Keratinocyte (primary cell): ENCODE measurements at regions not wholly inside any gene's neighbourhood (a gene's known extent, or its start where the extent isn't known, plus 50 kb on each side); places are given as distances from the start of the nearest gene placed in this dataset.

ENCODE experiments used
- DNase-seq: peaks from one replicate; pipeline ENCODE4 v3.0.0-alpha.2; 2011; ENCODE audit warnings: low read depth, missing footprints, low spot score
- FAIRE-seq: peaks from 2 replicates; lab custom pipeline; 2011; peaks lifted over from hg19 to GRCh38; lab: Jason Lieb, UNC
- H2AFZ ChIP-seq: 2 replicates; pipeline ENCODE4 v1.6.0; 2012; ENCODE audit warnings: low read length, control low read depth, inconsistent platforms; ENCODE audit not compliant: control insufficient read depth
- H3K27ac ChIP-seq: 2 replicates; pipeline ENCODE4 v1.5.1; 2011; ENCODE audit warnings: low read length; ENCODE audit not compliant: control insufficient read depth, insufficient read depth
- H3K27me3 ChIP-seq: 3 replicates; pipeline ENCODE4 v1.6.0; 2011; ENCODE audit warnings: low read length; ENCODE audit not compliant: control insufficient read depth, insufficient read depth; ENCODE audit errors: extremely low read depth
- H3K36me3 ChIP-seq, 2 experiments: 2 replicates in 1 of 2; 3 replicates in 1 of 2; pipeline ENCODE4 v1.5.1; 2011; ENCODE audit warnings: low read length in 2 of 2, mild to moderate bottlenecking in 1 of 2; ENCODE audit not compliant: control insufficient read depth in 2 of 2, insufficient read depth in 2 of 2; ENCODE audit errors: extremely low read depth in 1 of 2
- H3K4me1 ChIP-seq: 3 replicates; pipeline ENCODE4 v1.5.1; 2011; ENCODE audit warnings: low read length; ENCODE audit not compliant: control insufficient read depth, insufficient read depth; ENCODE audit errors: extremely low read depth
- H3K4me2 ChIP-seq: 3 replicates; pipeline ENCODE4 v1.6.0; 2011; ENCODE audit warnings: low read depth, low read length; ENCODE audit not compliant: control insufficient read depth, insufficient read depth; ENCODE audit errors: extremely low read depth
- H3K4me3 ChIP-seq, 3 experiments: fragments of 200-600 bp in 1 of 3; sonication (generic) in 1 of 3; 2 replicates in 2 of 3; 3 replicates in 1 of 3; pipeline ENCODE4 v1.5.1; 2011 to 2016; ENCODE audit warnings: low read length in 3 of 3, mild to moderate bottlenecking in 3 of 3, control low read depth in 2 of 3, inconsistent platforms in 1 of 3, low read depth in 1 of 3, mixed read lengths in 1 of 3, mixed run types in 1 of 3, moderate library complexity in 1 of 3; ENCODE audit not compliant: control insufficient read depth in 2 of 3, insufficient read depth in 2 of 3; ENCODE audit errors: extremely low read depth in 1 of 3
- H3K79me2 ChIP-seq: 2 replicates; pipeline ENCODE4 v1.6.0; 2012; ENCODE audit warnings: low read length; ENCODE audit not compliant: control insufficient read depth, insufficient read depth
- H3K9ac ChIP-seq: 3 replicates; pipeline ENCODE4 v1.6.0; 2011; ENCODE audit warnings: low read length; ENCODE audit not compliant: control insufficient read depth, insufficient read depth; ENCODE audit errors: extremely low read depth
- H3K9me1 ChIP-seq: 3 replicates; pipeline ENCODE4 v1.6.0; 2011; ENCODE audit warnings: low read length; ENCODE audit not compliant: control insufficient read depth, insufficient read depth; ENCODE audit errors: extremely low read depth
- H3K9me3 ChIP-seq: 2 replicates; pipeline ENCODE4 v1.5.1; 2012; ENCODE audit warnings: low read depth, low read length; ENCODE audit not compliant: control insufficient read depth
- H4K20me1 ChIP-seq: 3 replicates; pipeline ENCODE4 v1.6.0; 2011; ENCODE audit warnings: low read length; ENCODE audit not compliant: control insufficient read depth, insufficient read depth; ENCODE audit errors: extremely low read depth
- EZH2 ChIP-seq: IDR thresholded peaks from one replicate; pipeline ENCODE4 v1.6.1; 2012; ENCODE audit warnings: inconsistent platforms, mild to moderate bottlenecking, low read length, moderate library complexity
- dilution Hi-C: fragments of 300-500 bp; cut with MboI; formaldehyde crosslinking; loops from one replicate; pipeline ENCODE4 v1.7.0; 2020; ENCODE audit warnings: low sequenced_read_pairs; ENCODE audit not compliant: extremely low pct_ligation_motif_present
- TF ChIP-seq, protein P1 (sequence below), 3 experiments: IDR thresholded peaks in 1 of 3; conservative IDR thresholded peaks in 1 of 3; optimal IDR thresholded peaks in 1 of 3; 2 replicates in 2 of 3; 3 replicates in 1 of 3; pipeline versions ENCODE3 to v1.5.1; 2011; ENCODE audit warnings: low read length in 3 of 3, mild to moderate bottlenecking in 3 of 3, moderate library complexity in 2 of 3, control low read depth in 1 of 3, inconsistent platforms in 1 of 3; ENCODE audit not compliant: insufficient read depth in 2 of 3; ENCODE audit errors: extremely low read depth in 1 of 3

DNA sequence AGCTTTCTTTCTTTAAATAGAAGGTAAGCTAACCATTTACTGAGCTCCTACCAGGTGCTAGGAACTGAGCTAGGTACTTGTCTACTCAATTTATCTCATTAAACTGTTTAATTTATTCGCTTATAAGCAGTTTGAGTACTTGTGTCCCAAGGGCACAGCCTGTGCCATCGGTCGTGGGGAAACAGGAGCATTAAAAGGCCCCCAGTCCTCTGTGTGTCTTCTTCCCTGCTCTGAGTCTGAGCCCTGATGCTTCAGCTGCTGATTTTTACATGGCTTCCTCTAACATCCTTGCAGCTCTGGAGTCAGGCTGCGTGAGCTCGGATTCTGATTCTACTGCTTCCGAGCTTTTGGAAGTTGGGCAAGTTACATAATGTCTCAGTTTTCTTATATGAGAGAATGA, 239.5 kb downstream of the EDEM1 start:
- H3K4me1 ChIP-seq: no peaks in the 10 kb centered on the region
- H3K4me3 ChIP-seq: no peak overlapping the region
- no peaks in the 10 kb centered on the region for H3K9me3 ChIP-seq
- no peaks in the 10 kb centered on the region for H3K36me3 ChIP-seq
- TF ChIP-seq EZH2: no peak
- TF ChIP-seq, protein P1, sequence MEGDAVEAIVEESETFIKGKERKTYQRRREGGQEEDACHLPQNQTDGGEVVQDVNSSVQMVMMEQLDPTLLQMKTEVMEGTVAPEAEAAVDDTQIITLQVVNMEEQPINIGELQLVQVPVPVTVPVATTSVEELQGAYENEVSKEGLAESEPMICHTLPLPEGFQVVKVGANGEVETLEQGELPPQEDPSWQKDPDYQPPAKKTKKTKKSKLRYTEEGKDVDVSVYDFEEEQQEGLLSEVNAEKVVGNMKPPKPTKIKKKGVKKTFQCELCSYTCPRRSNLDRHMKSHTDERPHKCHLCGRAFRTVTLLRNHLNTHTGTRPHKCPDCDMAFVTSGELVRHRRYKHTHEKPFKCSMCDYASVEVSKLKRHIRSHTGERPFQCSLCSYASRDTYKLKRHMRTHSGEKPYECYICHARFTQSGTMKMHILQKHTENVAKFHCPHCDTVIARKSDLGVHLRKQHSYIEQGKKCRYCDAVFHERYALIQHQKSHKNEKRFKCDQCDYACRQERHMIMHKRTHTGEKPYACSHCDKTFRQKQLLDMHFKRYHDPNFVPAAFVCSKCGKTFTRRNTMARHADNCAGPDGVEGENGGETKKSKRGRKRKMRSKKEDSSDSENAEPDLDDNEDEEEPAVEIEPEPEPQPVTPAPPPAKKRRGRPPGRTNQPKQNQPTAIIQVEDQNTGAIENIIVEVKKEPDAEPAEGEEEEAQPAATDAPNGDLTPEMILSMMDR (optimal IDR thresholded peaks at IDR 0.05 in 1 of 3, IDR thresholded peaks at IDR 0.05 in 1 of 3, conservative IDR thresholded peaks at IDR 0.05 in 1 of 3; ENCODE audit: extremely low read depth in 1 of 3, insufficient read depth in 2 of 3, low read length in 3 of 3): no peak
- H3K9me1 ChIP-seq: no peaks in the 10 kb centered on the region
- H2AFZ ChIP-seq: no peak overlapping the region
- no peak overlapping the region for H3K4me2 ChIP-seq
- no peaks in the 10 kb centered on the region for H3K79me2 ChIP-seq
- no peak overlapping the region for H3K27ac ChIP-seq
- FAIRE-seq: no peak
- no peaks in the 10 kb centered on the region for H3K27me3 ChIP-seq
- no peak for DNase-seq
- H3K9ac ChIP-seq: no peak overlapping the region
- no peaks in the 10 kb centered on the region for H4K20me1 ChIP-seq
- dilution Hi-C loops: no loop called here

DNA sequence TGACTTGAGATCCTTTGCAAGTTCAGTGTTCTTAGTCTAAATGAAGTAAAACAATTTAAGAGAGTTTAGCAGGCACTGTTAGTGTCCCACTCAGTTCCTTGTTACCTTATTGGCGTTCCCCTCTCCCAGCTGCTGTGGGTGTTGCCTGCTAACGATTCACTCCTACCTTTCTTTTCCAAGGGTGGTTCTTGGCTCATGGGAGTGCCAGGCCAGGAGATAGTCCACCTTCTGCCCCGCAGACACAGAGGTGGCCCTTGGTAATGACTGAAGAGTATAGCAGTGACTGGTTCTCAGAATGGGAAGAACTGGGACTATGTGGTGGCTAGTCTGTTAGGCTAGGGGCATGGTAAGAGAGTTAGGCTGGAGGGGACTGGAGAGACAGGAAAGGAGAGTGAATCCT, 240.4 kb downstream of the EDEM1 start:
- Histone ChIP-seq H3K9me3 (no peaks in the 10 kb centered on the region), H4K20me1 (no peaks in the 10 kb centered on the region), H3K36me3 (no peaks in the 10 kb centered on the region), H3K79me2 (no peaks in the 10 kb centered on the region), H3K4me1 (no peaks in the 10 kb centered on the region), H3K27ac (no peak overlapping the region), H2AFZ (no peak overlapping the region), H3K9me1 (no peaks in the 10 kb centered on the region), H3K27me3 (no peaks in the 10 kb centered on the region), H3K9ac (no peak overlapping the region), H3K4me2 (no peak overlapping the region), H3K4me3 (no peak overlapping the region)
- no peak for FAIRE-seq
- dilution Hi-C loops: no loop called here
- TF ChIP-seq, protein P1 (optimal IDR thresholded peaks at IDR 0.05 in 1 of 3, IDR thresholded peaks at IDR 0.05 in 1 of 3, conservative IDR thresholded peaks at IDR 0.05 in 1 of 3; ENCODE audit: extremely low read depth in 1 of 3, insufficient read depth in 2 of 3, low read length in 3 of 3): no peak
- no peak for TF ChIP-seq EZH2
- DNase-seq: no peak
